GM19193 (cell line): ENCODE measurements at regions not wholly inside any gene's neighbourhood (a gene's known extent, or its start where the extent isn't known, plus 50 kb on each side); places are given as distances from the start of the nearest gene placed in this dataset.

Source experiments
- POLR2A ChIP-seq: IDR thresholded peaks from 4 replicates; pipeline ENCODE4 v1.6.1; 2011; ENCODE audit not compliant: insufficient read depth, insufficient read length; ENCODE audit errors: extremely low read depth

- TF ChIP-seq POLR2A: no peak
These were observed 308.9 kb upstream of the DYNLRB2 start for GRCh38 chr16:80231888-80232287.

- TF ChIP-seq POLR2A: no peak
These were observed 309.7 kb upstream of the DYNLRB2 start for GRCh38 chr16:80231121-80231520.

GRCh38 chr16:80230328-80231120, 310.3 kb upstream of the DYNLRB2 start:
- no peak for TF ChIP-seq POLR2A

- no peak for TF ChIP-seq POLR2A
These were observed 314.3 kb upstream of the DYNLRB2 start for GRCh38 chr16:80226499-80226898.

- TF ChIP-seq POLR2A: no peak
These were observed 330.0 kb upstream of the DYNLRB2 start for GRCh38 chr16:80210787-80211186.

GRCh38 chr16:80208743-80209142, 332.1 kb upstream of the DYNLRB2 start:
- no peak for TF ChIP-seq POLR2A

- TF ChIP-seq POLR2A: no peak
These were observed 332.8 kb upstream of the DYNLRB2 start for GRCh38 chr16:80208015-80208414.

GRCh38 chr16:80203821-80204220, 337.0 kb upstream of the DYNLRB2 start:
- no peak for TF ChIP-seq POLR2A

- no peak for TF ChIP-seq POLR2A
These were observed 337.9 kb upstream of the DYNLRB2 start for GRCh38 chr16:80202831-80203413.

GRCh38 chr16:80200079-80200478, 340.7 kb upstream of the DYNLRB2 start:
- TF ChIP-seq POLR2A: no peak

- TF ChIP-seq POLR2A: no peak
These were observed 341.2 kb upstream of the DYNLRB2 start for GRCh38 chr16:80199614-80200013.

GRCh38 chr16:80198311-80199299, 342.2 kb upstream of the DYNLRB2 start:
- no peak for TF ChIP-seq POLR2A

GRCh38 chr16:80197741-80198201, 343.0 kb upstream of the DYNLRB2 start:
- TF ChIP-seq POLR2A: no peak

- no peak for TF ChIP-seq POLR2A
These were observed 348.9 kb upstream of the DYNLRB2 start for GRCh38 chr16:80191928-80192327.
